Right ventricle myocardium superior (tissue), 1 donor: ENCODE measurements at regions not wholly inside any gene's neighbourhood (a gene's known extent, or its start where the extent isn't known, plus 50 kb on each side); places are given as distances from the start of the nearest gene placed in this dataset.
A peak's percentile ranks its signal among the peaks of the same experiment; 100 is the strongest.

Source experiments
- ATAC-seq: fragments of 200-7000 bp; cut with Tn5 transposase; one replicate; pipeline ENCODE4 v1.9.1; 2020; ENCODE audit warnings: mild to moderate bottlenecking; ENCODE audit not compliant: poor library complexity
- DNase-seq: peaks from one replicate; pipeline ENCODE4 v3.0.0-alpha.2; 2020
- intact Hi-C: fragments of 100-400 bp; cut with DNase I; formaldehyde crosslinking; loops from one replicate; pipeline ENCODE4 v1.11.2; 2022
- donor health status: DM: no; HTN: yes; CAD: no; lungs with severe emphysema.

- ATAC-seq (no peak), DNase-seq (no peak)
- intact Hi-C loops = no loop called here
Observed at GRCh38 chr1:87495870-87496269, 167.2 kb downstream of the LMO4 start.

DNA sequence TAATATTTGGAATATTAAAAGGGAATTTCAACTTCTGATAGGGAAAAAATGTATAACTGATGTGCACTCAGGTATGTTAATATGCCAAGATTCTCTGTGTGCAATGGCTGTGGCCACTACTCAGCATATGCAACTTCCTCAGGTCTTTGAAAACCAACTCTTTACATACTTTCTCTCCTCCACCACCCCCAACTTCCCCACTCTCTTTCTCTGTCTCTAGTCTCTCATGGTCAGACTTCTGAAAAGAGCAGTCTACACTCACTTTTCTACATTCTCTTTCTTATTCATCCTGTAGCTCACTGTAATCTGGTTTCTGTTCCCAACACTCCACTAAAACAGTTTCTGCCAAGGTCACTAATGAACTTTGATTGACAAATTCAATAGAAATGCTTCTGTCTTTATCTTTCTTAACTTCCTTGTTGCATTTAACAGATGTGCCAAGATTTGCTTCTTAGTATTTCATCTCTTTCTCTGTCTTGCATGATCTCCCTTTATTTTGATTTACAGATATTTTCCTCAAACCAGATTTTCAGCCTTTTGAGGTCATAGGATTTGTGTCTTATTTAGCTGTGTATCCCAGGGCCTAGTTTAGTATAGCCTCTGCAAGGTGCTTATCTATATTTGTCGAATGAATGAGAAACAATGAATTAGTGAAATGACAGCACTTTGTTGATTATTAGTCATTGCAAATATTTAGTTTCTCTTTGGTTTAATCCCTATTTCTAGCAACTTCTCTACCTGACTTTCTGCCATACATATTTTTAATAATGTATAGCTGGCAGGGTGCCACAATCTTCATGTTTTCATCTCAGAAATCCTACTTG, 168.9 kb downstream of the LMO4 start:
- no peak for DNase-seq
- intact Hi-C loops = no loop called here

GRCh38 chr1:87501738-87502137, 173.1 kb downstream of the LMO4 start:
- ATAC-seq (no peak), DNase-seq (no peak)
- intact Hi-C loops = no loop called here

More for the DNA sequence above, 168.9 kb downstream of the LMO4 start:
- ATAC-seq = no peak

DNA sequence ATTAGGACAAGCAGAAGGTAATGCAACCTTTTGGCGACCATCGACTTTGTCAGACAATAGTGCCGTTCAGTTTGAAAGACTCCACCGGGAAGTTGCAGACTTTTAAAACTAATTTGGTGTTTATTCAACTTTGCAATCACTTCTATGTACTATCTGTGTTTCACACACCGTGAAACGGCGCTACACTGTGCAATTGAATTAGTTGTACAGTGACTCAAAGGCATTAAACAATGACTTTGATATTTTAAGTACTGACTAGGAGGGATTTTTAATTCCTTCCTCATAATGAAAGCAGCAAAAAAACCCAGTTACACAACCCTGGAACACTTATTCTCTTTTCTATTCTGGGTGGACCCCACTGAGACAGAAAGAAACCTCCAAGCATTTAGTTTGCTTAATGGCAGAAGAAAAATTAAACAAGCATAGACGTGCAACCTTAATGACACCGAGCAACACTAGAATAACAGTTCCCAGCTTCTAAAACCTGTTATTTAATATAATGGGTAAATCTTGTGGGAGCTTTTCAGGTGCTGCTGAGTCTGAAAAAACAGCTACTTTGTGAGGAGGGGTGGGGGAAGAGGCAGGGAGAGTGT, 176.8 kb downstream of the LMO4 start:
- ATAC-seq (no peak), DNase-seq (no peak)
- intact Hi-C loops = no loop called here

DNA sequence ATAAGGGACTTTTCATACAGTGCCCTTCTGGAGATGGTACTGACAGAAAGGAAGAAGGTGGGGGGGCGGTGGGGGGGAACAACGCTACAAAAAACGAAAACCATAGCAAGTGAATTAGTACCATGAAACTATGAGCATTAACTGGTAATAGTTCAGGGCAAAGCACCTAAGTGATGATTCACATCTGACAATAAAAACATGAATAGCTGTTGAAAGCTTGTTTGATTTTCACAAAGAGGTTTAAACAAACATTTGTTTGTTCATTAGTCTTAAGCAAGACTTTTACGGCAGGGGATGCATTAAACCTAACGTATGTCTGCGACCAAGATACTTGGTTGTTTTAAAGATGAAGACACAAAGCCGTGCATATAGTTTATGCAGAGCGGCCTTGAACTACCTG, 177.5 kb downstream of the LMO4 start:
- DNase-seq (no peak), ATAC-seq (no peak)
- intact Hi-C loops = no loop called here

GRCh38 chr1:87508247-87508787, 179.6 kb downstream of the LMO4 start:
- no peak for ATAC-seq
- intact Hi-C loops = no loop called here
- DNase-seq = no peak

GRCh38 chr1:87510540-87510939, 181.9 kb downstream of the LMO4 start:
- intact Hi-C loops = no loop called here
- ATAC-seq = no peak
- no peak for DNase-seq

DNA sequence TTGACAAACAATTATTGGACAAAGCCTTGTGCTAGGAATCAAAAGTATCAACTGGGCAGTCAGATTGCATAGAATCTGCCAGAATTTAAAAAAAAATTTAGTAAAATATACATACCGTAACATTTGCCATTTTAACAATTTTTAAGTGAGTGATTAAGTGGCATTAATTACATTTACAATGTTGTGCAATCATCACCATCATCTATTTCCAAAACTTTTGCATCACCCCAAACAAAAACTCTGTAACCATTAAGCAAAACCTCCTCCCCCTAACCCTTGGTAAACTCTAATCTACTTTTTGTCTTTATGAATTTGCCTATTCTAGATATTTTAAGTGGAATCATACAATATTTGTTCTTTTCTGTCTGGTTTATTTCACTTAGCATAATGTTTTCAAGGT, 182.8 kb downstream of the LMO4 start:
- intact Hi-C loops = no loop called here
- DNase-seq (no peak), ATAC-seq (no peak)

DNA sequence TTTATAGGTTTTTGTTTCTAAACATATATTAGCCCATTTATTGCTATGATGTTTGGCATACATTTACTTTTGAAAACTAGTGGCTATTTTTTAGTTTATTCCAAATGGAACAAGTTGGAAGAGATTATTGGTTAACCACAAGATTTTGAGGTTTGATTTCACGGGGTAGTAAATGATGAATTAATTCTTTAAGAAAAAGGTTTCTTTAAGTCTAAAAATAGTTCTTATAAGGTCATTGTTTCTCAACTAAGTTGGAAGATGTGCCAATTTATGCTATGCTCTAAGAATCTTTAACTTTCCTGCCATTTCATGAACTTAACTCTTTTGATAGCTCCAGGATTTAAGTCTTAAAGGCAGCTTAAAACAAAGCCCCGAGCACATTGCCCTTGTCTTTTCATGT, 183.8 kb downstream of the LMO4 start:
- DNase-seq = no peak
- intact Hi-C loops = no loop called here
- ATAC-seq = no peak

DNA sequence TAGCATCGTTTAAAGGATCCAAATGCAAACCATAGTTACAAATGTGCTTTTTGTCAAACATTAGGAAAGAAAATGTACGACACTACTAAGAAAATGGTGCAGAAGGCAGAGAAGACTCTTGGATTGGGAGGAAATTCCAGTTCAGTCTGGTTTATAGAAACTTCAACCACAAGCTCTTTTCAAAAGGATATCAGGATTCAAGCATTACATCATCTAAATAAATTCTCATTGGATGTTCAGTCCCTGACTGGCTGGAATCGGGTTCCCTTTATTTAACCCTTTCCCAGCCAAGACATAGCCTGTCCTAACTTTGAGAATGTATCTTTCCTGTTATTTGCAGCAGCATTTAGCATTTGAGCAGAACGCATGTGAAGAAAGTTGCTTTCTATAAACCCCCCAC, 184.6 kb downstream of the LMO4 start:
- DNase-seq (no peak), ATAC-seq (no peak)
- intact Hi-C loops = no loop called here

DNA sequence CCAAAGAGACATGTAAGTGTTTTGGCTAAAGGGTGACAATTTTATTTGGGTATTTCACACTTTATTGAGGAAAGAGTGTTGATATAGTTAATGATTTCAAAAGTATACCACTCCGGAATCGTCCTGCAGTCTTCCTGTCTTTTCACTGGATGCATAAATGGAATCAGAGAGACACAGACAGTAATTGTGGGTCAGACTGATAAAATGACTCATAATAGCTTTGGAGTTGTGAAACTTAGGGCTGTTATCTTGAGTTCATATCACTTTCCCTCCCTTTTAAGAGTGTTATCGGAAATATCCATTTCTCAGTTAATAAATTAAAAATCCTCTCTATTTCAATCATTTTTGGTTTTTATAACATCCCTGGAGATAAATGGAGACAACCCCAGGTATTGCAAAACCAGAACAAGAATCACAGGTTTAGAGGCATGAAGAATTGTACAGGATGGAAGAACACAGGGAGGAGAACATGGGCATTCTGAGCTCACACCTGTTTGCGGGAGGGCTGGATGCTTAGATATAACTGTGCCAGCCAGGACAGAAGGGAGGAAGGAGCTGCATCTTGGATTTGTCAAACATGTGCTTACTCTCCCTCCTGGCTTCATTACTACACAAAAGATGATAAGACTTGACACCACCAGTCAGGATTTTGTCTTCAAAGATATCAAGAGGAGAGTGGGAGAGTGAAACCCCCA, 185.4 kb downstream of the LMO4 start:
- DNase-seq (no peak), ATAC-seq (no peak)
- intact Hi-C loops = no loop called here

DNA sequence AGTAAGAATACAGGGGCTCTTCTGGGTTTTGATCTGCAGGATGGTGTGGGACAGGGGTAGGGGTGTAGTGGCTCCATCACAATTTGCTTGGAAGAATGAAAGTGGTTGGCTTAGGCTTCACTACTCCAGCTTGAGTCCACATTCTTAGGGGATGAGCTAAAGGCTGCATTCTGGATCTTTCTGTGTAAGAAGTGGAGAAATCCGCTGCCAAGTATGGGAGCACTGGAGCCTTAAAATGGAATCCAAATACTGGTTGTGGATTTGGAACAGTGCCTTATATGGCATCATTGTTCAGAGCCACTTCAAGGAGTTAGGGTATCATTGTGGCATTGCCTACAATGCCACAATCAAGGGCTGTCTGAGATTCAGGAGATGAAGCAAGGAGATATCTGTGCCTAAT, 187.1 kb downstream of the LMO4 start:
- intact Hi-C loops = no loop called here
- ATAC-seq = no peak
- no peak for DNase-seq

DNA sequence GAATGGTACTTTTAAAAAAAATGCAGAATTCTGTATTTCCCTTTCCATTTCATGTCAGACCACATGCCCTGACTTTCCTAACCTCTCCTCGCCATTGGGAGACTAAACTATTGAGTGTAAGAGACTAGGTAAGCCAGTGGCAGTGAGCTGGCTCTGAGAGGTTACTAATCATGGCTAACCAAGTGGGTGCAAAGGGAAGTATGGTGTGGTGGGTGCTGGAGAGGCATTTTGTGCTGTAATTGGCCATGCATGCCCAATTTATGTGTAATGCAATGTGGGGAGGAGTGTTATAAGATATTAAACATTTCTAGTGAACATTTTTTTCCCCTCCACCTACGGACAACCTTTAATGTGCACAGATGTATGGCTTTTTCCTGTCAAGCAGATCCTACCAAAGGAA, 190.1 kb downstream of the LMO4 start:
- intact Hi-C loops = no loop called here
- ATAC-seq (no peak), DNase-seq (no peak)

DNA sequence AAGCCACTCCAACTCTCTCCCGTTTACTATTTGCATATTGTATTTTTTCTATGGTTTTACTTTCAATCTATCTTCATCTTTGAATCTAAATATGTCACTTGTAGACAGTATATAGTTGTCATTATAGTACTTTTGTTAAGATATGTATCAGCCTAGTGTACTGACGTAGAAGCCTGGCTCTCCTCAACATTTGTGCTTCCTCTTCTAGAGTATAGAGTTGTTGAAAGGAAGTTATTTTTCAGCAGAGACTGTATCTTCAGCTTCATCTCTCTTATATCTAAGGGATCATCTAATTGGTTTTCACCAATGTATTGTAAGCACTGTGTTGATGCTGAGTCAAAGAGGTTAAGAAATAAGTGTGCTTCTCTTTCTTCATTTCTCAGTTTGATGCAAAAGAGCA, 192.8 kb downstream of the LMO4 start:
- no peak for ATAC-seq
- DNase-seq = no peak
- intact Hi-C loops = no loop called here

- intact Hi-C loops = no loop called here
- DNase-seq (no peak), ATAC-seq (peak; percentile 22)
Observed at GRCh38 chr1:87523466-87523865, 194.8 kb downstream of the LMO4 start.

- DNase-seq (no peak), ATAC-seq (peak; percentile 69)
- intact Hi-C loops = no loop called here
Observed at GRCh38 chr1:87524021-87524754, 195.5 kb downstream of the LMO4 start.

- intact Hi-C loops = no loop called here
- DNase-seq (no peak), ATAC-seq (no peak)
Observed at GRCh38 chr1:87528754-87529517, 200.3 kb downstream of the LMO4 start.

GRCh38 chr1:87530042-87530807, 201.5 kb downstream of the LMO4 start:
- ATAC-seq = no peak
- DNase-seq = no peak
- intact Hi-C loops = no loop called here
